GM12878 (cell line): ENCODE measurements at regions not wholly inside any gene's neighbourhood (a gene's known extent, or its start where the extent isn't known, plus 50 kb on each side); places are given as distances from the start of the nearest gene placed in this dataset.

Experiments
- ATAC-seq: fragments of 200-7000 bp; cut with Tn5 transposase; 3 replicates; pipeline ENCODE4 v1.9.1; 2020; ENCODE audit warnings: mild to moderate bottlenecking, moderate library complexity
- BruUV-seq: library from RNA; stranded (reverse); fragments of 400-500 nt; replicated peaks from 2 replicates; lab custom pipeline; 2021; lab: Mats Ljungman, UMichigan
- CTCF ChIA-PET: fragments of 300-600 bp; sonication (Branson Sonifier 250); formaldehyde crosslinking; extraction: SDS; loops from one replicate; lab custom pipeline; 2021; ENCODE audit warnings: inconsistent platforms; lab: Yijun Ruan, JAX
- POLR2A ChIA-PET: fragments of 350-600 bp; formaldehyde crosslinking; extraction: SDS; loops from one replicate; lab custom pipeline; 2021; ENCODE audit warnings: inconsistent platforms; lab: Charles Lee
- RAD21 ChIA-PET: fragments of 300-600 bp; sonication (Branson Sonifier 250); formaldehyde crosslinking; loops from one replicate; lab custom pipeline; 2023; ENCODE audit warnings: antibody characterized with exemption; ENCODE audit not compliant: unreplicated experiment; lab: Charles Lee
- SMC1A ChIA-PET: fragments of 300-600 bp; sonication (Branson Sonifier 250); formaldehyde crosslinking; loops from one replicate; lab custom pipeline; 2023; ENCODE audit not compliant: unreplicated experiment, uncharacterized antibody; lab: Charles Lee
- DNase-seq: peaks from one replicate; pipeline ENCODE4 v3.0.0-alpha.2; 2011; ENCODE audit warnings: low read depth, low spot score
- FAIRE-seq: peaks from 3 replicates; lab custom pipeline; 2011; peaks lifted over from hg19 to GRCh38; lab: Jason Lieb, UNC
- H2AFZ ChIP-seq: 2 replicates; pipeline ENCODE4 v1.6.0; 2011; ENCODE audit warnings: low read depth, low read length, control low read depth; ENCODE audit not compliant: control insufficient read depth
- H3K27ac ChIP-seq: 2 replicates; pipeline ENCODE4 v1.5.1; 2011; ENCODE audit warnings: control low read depth; ENCODE audit not compliant: control insufficient read depth, insufficient read depth
- H3K27me3 ChIP-seq, 2 experiments: replicated peaks in 1 of 2; 2 replicates each; pipeline versions ENCODE4 v1.6.0 to v1.6.1; 2011; ENCODE audit warnings: low read length in 1 of 2; ENCODE audit not compliant: control insufficient read depth in 2 of 2, insufficient read depth in 2 of 2
- H3K36me3 ChIP-seq, 2 experiments: 2 replicates each; pipeline ENCODE4 v1.5.1; 2011; ENCODE audit warnings: low read length in 1 of 2; ENCODE audit not compliant: control insufficient read depth in 2 of 2, insufficient read depth in 2 of 2
- H3K4me1 ChIP-seq: 2 replicates; pipeline ENCODE4 v1.6.1; 2011; ENCODE audit warnings: mild to moderate bottlenecking, low read length, moderate library complexity, mixed read lengths; ENCODE audit not compliant: control insufficient read depth, insufficient read depth
- H3K4me2 ChIP-seq: 2 replicates; pipeline ENCODE4 v1.6.0; 2011; ENCODE audit warnings: control low read depth; ENCODE audit not compliant: control insufficient read depth, insufficient read depth
- H3K4me3 ChIP-seq: fragments of 200-600 bp; sonication (generic); 2 replicates; pipeline ENCODE4 v1.5.1; 2016
- H3K79me2 ChIP-seq: 2 replicates; pipeline ENCODE4 v1.6.0; 2011; ENCODE audit warnings: low read length; ENCODE audit not compliant: control insufficient read depth, insufficient read depth
- H3K9ac ChIP-seq: 2 replicates; pipeline ENCODE4 v1.8.0; 2011; ENCODE audit warnings: low read length, control low read depth, mixed read lengths; ENCODE audit not compliant: control insufficient read depth, insufficient read depth
- H3K9me3 ChIP-seq: replicated peaks from 3 replicates; pipeline ENCODE4 v1.5.1; 2011; ENCODE audit warnings: mild to moderate bottlenecking, low read length; ENCODE audit not compliant: control insufficient read depth, insufficient read depth
- H4K20me1 ChIP-seq: 2 replicates; pipeline ENCODE4 v1.6.0; 2011; ENCODE audit not compliant: control insufficient read depth, insufficient read depth
- BCLAF1 ChIP-seq: fragments of 450-650 bp; IDR thresholded peaks from 2 replicates; pipeline ENCODE4 v1.6.1; 2017; ENCODE audit warnings: antibody characterized with exemption, mild to moderate bottlenecking, moderate library complexity
- BHLHE40 ChIP-seq, 2 experiments: fragments of 450-650 bp in 1 of 2; IDR thresholded peaks; 2 replicates each; pipeline ENCODE4 v1.6.1; 2011 to 2017; ENCODE audit warnings: low read depth in 2 of 2, borderline replicate concordance in 1 of 2, improper control_type of control experiment in 1 of 2, low read length in 1 of 2, mild to moderate bottlenecking in 1 of 2
- CBX3 ChIP-seq: fragments of 200-600 bp; sonication (generic); IDR thresholded peaks from 2 replicates; pipeline ENCODE4 v1.6.1; 2016; ENCODE audit warnings: low read depth, borderline replicate concordance
- CBX5 ChIP-seq: sonication (generic); IDR thresholded peaks from 2 replicates; pipeline ENCODE4 v1.6.1; 2016; ENCODE audit warnings: low read depth, moderate library complexity, mild to moderate bottlenecking, inconsistent platforms
- CUX1 ChIP-seq: IDR thresholded peaks from 2 replicates; pipeline ENCODE4 v1.6.1; 2012; ENCODE audit warnings: improper control_type of control experiment, low read depth, low read length; ENCODE audit not compliant: insufficient replicate concordance
- EGR1 ChIP-seq, 2 experiments: IDR thresholded peaks; 1 replicate in 1 of 2; 2 replicates in 1 of 2; pipeline ENCODE4 v1.6.1; 2011 to 2012; ENCODE audit warnings: low read depth in 2 of 2, low read length in 2 of 2, borderline replicate concordance in 1 of 2, mild to moderate bottlenecking in 1 of 2, moderate library complexity in 1 of 2
- FOS ChIP-seq: IDR thresholded peaks from 3 replicates; pipeline ENCODE4 v1.6.1; 2011; ENCODE audit warnings: borderline replicate concordance; ENCODE audit not compliant: insufficient read length; ENCODE audit errors: extremely low read depth
- KDM1A ChIP-seq: fragments of 200-600 bp; sonication (generic); IDR thresholded peaks from 2 replicates; pipeline ENCODE4 v1.6.1; 2016; ENCODE audit warnings: borderline replicate concordance
- MAX ChIP-seq: IDR thresholded peaks from 2 replicates; pipeline ENCODE4 v1.6.1; 2012; ENCODE audit warnings: low read depth, low read length, improper control_type of control experiment
- MXI1 ChIP-seq: fragments of 150-350 bp; IDR thresholded peaks from 2 replicates; pipeline ENCODE4 v1.6.1; 2011; ENCODE audit warnings: low read depth, mild to moderate bottlenecking, inconsistent platforms, low read length, improper control_type of control experiment
- NRF1 ChIP-seq: conservative IDR thresholded peaks from 2 replicates; pipeline ENCODE4 v1.6.1; 2011; ENCODE audit warnings: mild to moderate bottlenecking, low read depth, low read length, improper control_type of control experiment
- PAX8 ChIP-seq: fragments of 450-650 bp; IDR thresholded peaks from 2 replicates; pipeline ENCODE4 v1.6.1; 2017; ENCODE audit warnings: mild to moderate bottlenecking, moderate library complexity
- RAD51 ChIP-seq: fragments of 450-650 bp; IDR thresholded peaks from 2 replicates; pipeline ENCODE4 v1.6.1; 2016; ENCODE audit warnings: moderate library complexity, mild to moderate bottlenecking, inconsistent platforms
- SIN3A ChIP-seq: IDR thresholded peaks from 2 replicates; pipeline ENCODE4 v1.6.1; 2012; ENCODE audit warnings: low read depth, low read length, improper control_type of control experiment
- SREBF2 ChIP-seq: IDR thresholded peaks from 2 replicates; pipeline ENCODE4 v1.6.1; 2012; ENCODE audit warnings: mild to moderate bottlenecking, low read length
- TCF12 ChIP-seq: IDR thresholded peaks from 2 replicates; pipeline ENCODE4 v1.6.1; 2011; ENCODE audit warnings: low read depth, mild to moderate bottlenecking, low read length
- ZNF217 ChIP-seq: fragments of 450-650 bp; IDR thresholded peaks from 2 replicates; pipeline ENCODE4 v1.6.1; 2017; ENCODE audit warnings: antibody characterized with exemption, mild to moderate bottlenecking
- ZNF274 ChIP-seq: IDR thresholded peaks from one replicate; pipeline ENCODE4 v1.8.0; 2011; ENCODE audit not compliant: insufficient read length, insufficient read depth
- WGBS: methylation state at CpG from one replicate; pipeline ENCODE4 v1.1.6; 2016; ENCODE audit warnings: low lambda C conversion rate; ENCODE audit not compliant: insufficient replicate concordance, insufficient coverage; ENCODE audit errors: missing lambda C conversion rate; 5-methylcytosine and 5-hydroxymethylcytosine counted together
- in situ Hi-C: fragments of 300-500 bp; cut with MboI; formaldehyde crosslinking; loops from 9 replicates; pipeline ENCODE4 v1.14.3; 2018; ENCODE audit warnings: mixed read lengths
- intact Hi-C: fragments of 100-400 bp; cut with micrococcal nuclease; formaldehyde crosslinking; loops from one replicate; pipeline ENCODE4 v1.14.2; 2022; ENCODE audit not compliant: unreplicated experiment

- Histone ChIP-seq H3K27ac (no peak overlapping the region), H2AFZ (no peak overlapping the region), H3K4me3 (no peak overlapping the region), H3K36me3 (no peaks in the 10 kb centered on the region), H3K9me3 (no peaks in the 10 kb centered on the region), H3K27me3 (no peaks in the 10 kb centered on the region; a peak in 1 of 4 replicates), H3K4me2 (no peak overlapping the region), H3K9ac (no peak overlapping the region), H3K79me2 (no peaks in the 10 kb centered on the region), H3K4me1 (no peaks in the 10 kb centered on the region), H4K20me1 (no peaks in the 10 kb centered on the region)
- FAIRE-seq, result no peak
- 6% methylated on average over 4 of the region's 4 CpGs for WGBS
- ChIA-PET RAD21 (no interaction called here), SMC1A (no interaction called here), POLR2A (no interaction called here), CTCF (no interaction called here)
- intact Hi-C loops (no loop called here), in situ Hi-C loops (no loop called here)
- no peak for DNase-seq
- no TSS peak for BruUV-seq
- ATAC-seq, result no peak
- TF ChIP-seq CBX5 (no peak), BHLHE40 (IDR thresholded peaks at IDR 0.05; ENCODE audit: borderline replicate concordance in 1 of 2, low read depth in 2 of 2, low read length in 1 of 2) (no peak), KDM1A (no peak), RAD51 (no peak), TCF12 (no peak), PAX8 (no peak), FOS (no peak), CUX1 (no peak), ZNF217 (no peak), SREBF2 (no peak), NRF1 (no peak), ZNF274 (no peak), BCLAF1 (no peak), EGR1 (IDR thresholded peaks at IDR 0.05; ENCODE audit: borderline replicate concordance in 1 of 2, low read depth in 2 of 2, low read length in 2 of 2) (no peak), MAX (no peak), SIN3A (no peak), CBX3 (no peak), MXI1 (no peak)
Observed at GRCh38 chr5:72698481-72698880, 118.0 kb upstream of the TNPO1 start.
